ENCODE measurements at regions not wholly inside any gene's neighbourhood (a gene's known extent, or its start where the extent isn't known, plus 50 kb on each side); places are given as distances from the start of the nearest gene placed in this dataset.

GRCh38 chr13:60690604-60691003 is 293.6 kb downstream of the TDRD3 start:
- TF ChIP-seq RFX5 (IDR thresholded peaks at IDR 0.05; ENCODE audit: low read depth, low read length) (no peak), SMC3 (IDR thresholded peaks at IDR 0.05; ENCODE audit: borderline replicate concordance, low read length) (no peak), TCF3 (IDR thresholded peaks at IDR 0.05; ENCODE audit: borderline replicate concordance, insufficient read depth, low read depth, low read length) (no peak), ZZZ3 (IDR thresholded peaks at IDR 0.05; ENCODE audit: control insufficient read depth, insufficient read length, low read depth) (no peak), CEBPB (IDR thresholded peaks at IDR 0.05; ENCODE audit: borderline replicate concordance in 1 of 2, low read depth in 2 of 2, low read length in 2 of 2) (no peak)

Data from GM12878 (cell line).